ENCODE measurements at regions not wholly inside any gene's neighbourhood (a gene's known extent, or its start where the extent isn't known, plus 50 kb on each side); places are given as distances from the start of the nearest gene placed in this dataset.

DNA sequence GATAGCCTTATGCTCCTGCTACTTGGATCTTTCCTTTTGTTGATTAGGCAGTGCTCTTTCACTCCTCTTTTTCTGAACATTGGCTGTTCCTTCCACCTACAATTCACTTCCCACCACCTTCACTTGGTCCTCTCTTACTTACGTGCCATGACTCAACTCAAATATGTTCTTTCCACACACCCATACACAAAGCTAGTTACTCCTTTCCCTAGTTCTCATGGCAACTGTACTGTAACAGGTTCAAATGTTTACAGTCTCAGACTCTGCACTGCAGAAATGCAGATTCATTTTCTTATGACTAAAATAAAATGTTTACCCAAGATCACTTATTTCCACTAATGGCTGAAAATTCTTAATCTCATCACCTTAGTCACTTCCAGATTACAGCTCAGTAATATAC, 174.0 kb upstream of the TSHZ2 start:
- TF ChIP-seq, protein P1, sequence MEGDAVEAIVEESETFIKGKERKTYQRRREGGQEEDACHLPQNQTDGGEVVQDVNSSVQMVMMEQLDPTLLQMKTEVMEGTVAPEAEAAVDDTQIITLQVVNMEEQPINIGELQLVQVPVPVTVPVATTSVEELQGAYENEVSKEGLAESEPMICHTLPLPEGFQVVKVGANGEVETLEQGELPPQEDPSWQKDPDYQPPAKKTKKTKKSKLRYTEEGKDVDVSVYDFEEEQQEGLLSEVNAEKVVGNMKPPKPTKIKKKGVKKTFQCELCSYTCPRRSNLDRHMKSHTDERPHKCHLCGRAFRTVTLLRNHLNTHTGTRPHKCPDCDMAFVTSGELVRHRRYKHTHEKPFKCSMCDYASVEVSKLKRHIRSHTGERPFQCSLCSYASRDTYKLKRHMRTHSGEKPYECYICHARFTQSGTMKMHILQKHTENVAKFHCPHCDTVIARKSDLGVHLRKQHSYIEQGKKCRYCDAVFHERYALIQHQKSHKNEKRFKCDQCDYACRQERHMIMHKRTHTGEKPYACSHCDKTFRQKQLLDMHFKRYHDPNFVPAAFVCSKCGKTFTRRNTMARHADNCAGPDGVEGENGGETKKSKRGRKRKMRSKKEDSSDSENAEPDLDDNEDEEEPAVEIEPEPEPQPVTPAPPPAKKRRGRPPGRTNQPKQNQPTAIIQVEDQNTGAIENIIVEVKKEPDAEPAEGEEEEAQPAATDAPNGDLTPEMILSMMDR (IDR thresholded peaks at IDR 0.05) = no peak
- no peak for TF ChIP-seq EZH2 (IDR thresholded peaks at IDR 0.05; ENCODE audit: borderline replicate concordance, insufficient read depth, low read depth, low read length, poor library complexity, severe bottlenecking)
